ENCODE measurements at regions not wholly inside any gene's neighbourhood (a gene's known extent, or its start where the extent isn't known, plus 50 kb on each side); places are given as distances from the start of the nearest gene placed in this dataset.

DNA sequence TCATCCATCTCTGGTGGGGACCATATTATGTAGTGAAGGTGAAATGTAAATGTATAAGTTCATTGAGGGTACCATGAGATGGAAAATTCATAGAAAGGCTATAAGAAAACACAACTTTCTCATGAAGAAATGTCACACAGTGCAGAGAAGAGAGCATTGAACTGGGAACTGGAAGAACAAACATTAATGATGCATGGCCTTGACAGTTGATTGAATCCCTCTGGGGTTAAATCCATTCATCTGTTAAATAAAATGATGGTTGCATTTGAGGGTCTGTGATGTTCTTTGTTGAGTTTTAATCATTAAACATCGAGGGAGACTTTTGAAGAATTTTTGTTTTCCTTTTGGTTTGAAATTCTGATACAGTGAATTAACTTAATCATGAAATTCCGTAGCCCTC is 1401.4 kb downstream of the FAM181B start:
- TF ChIP-seq, protein P1, sequence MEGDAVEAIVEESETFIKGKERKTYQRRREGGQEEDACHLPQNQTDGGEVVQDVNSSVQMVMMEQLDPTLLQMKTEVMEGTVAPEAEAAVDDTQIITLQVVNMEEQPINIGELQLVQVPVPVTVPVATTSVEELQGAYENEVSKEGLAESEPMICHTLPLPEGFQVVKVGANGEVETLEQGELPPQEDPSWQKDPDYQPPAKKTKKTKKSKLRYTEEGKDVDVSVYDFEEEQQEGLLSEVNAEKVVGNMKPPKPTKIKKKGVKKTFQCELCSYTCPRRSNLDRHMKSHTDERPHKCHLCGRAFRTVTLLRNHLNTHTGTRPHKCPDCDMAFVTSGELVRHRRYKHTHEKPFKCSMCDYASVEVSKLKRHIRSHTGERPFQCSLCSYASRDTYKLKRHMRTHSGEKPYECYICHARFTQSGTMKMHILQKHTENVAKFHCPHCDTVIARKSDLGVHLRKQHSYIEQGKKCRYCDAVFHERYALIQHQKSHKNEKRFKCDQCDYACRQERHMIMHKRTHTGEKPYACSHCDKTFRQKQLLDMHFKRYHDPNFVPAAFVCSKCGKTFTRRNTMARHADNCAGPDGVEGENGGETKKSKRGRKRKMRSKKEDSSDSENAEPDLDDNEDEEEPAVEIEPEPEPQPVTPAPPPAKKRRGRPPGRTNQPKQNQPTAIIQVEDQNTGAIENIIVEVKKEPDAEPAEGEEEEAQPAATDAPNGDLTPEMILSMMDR (IDR thresholded peaks at IDR 0.05), result no peak
- TF ChIP-seq, protein P2, sequence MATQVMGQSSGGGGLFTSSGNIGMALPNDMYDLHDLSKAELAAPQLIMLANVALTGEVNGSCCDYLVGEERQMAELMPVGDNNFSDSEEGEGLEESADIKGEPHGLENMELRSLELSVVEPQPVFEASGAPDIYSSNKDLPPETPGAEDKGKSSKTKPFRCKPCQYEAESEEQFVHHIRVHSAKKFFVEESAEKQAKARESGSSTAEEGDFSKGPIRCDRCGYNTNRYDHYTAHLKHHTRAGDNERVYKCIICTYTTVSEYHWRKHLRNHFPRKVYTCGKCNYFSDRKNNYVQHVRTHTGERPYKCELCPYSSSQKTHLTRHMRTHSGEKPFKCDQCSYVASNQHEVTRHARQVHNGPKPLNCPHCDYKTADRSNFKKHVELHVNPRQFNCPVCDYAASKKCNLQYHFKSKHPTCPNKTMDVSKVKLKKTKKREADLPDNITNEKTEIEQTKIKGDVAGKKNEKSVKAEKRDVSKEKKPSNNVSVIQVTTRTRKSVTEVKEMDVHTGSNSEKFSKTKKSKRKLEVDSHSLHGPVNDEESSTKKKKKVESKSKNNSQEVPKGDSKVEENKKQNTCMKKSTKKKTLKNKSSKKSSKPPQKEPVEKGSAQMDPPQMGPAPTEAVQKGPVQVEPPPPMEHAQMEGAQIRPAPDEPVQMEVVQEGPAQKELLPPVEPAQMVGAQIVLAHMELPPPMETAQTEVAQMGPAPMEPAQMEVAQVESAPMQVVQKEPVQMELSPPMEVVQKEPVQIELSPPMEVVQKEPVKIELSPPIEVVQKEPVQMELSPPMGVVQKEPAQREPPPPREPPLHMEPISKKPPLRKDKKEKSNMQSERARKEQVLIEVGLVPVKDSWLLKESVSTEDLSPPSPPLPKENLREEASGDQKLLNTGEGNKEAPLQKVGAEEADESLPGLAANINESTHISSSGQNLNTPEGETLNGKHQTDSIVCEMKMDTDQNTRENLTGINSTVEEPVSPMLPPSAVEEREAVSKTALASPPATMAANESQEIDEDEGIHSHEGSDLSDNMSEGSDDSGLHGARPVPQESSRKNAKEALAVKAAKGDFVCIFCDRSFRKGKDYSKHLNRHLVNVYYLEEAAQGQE (IDR thresholded peaks at IDR 0.05; ENCODE audit: insufficient read depth in 1 of 2, low read depth in 2 of 2, low read length in 1 of 2), result no peak
- TF ChIP-seq TCF7L2 (IDR thresholded peaks at IDR 0.05; ENCODE audit: low read depth, low read length) (no peak), POLR2AphosphoS5 (IDR thresholded peaks at IDR 0.05; ENCODE audit: low read depth, low read length) (no peak), SIN3A (IDR thresholded peaks at IDR 0.05; ENCODE audit: borderline replicate concordance, insufficient read depth, low read depth, low read length) (no peak)

Measured in Panc1 (cell line).